Eye (tissue), 1 donor: ENCODE measurements at regions not wholly inside any gene's neighbourhood (a gene's known extent, or its start where the extent isn't known, plus 50 kb on each side); places are given as distances from the start of the nearest gene placed in this dataset.

Experiments
- DNase-seq: peaks from one replicate; pipeline ENCODE4 v3.0.0-alpha.2; 2015

DNA sequence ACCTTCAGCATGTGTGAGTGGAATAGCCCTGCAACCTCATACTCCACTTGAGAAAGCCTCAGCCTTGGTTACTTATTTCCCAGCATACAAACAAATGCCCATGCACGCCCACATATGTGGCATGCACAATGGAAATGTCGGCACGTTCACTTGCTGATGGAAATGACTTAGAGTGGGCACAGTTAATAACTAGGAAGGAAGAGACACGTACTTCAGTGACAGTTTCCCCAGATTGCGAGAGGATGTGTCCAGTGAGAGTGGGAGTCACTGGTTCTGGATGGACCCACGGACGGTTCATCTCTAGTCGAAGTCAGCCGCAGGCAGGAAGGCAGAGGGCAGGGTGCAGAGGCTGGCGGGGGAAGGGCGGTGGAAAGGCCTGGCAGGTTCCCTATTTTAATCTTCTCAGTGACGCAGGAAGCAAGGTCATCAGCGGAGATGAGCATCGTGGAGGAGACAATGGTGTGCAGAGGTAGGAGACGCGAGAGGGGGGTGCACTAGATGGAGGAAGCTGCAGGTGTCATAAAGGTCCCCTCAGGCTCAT, 350.7 kb upstream of the MYT1L start:
- no peak for DNase-seq

DNA sequence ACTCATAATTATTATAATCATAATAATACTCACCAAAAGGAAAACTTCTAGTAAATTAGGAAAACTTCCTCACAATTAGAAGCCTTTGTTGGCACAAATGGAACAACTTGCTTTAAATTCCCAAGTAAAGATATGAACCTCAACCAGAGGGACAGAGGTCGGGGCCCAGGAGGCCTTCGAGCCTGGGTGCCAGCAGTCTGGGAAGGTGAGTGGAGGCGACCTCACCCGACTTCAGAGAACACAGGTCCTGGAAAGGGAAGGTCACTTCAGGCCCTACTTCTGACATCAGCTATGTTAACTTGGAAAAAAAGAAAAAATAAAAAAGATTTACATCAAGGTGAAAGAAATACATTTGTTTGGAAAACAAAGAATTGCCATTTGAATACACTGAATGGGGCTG, 350.0 kb upstream of the MYT1L start:
- no peak for DNase-seq

DNA sequence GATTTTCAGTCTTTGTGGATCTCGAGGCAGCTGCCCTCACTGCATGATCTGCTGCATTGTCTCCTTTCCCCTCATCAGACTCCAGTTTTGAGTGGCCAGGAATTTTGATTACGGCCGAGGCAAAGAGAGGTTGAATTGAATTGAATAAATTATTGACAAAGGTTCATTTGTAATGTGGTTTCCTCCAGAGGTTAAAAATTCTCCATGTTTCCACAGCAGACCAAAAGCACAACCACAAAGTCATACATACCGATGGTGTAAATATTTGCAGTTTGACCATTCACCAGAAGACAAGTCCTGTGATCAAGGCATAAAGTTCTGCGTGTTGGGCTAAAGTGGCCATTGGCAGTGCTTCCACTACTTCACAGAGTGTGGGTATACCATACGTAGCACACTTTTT, 343.8 kb upstream of the MYT1L start:
- DNase-seq = no peak

DNA sequence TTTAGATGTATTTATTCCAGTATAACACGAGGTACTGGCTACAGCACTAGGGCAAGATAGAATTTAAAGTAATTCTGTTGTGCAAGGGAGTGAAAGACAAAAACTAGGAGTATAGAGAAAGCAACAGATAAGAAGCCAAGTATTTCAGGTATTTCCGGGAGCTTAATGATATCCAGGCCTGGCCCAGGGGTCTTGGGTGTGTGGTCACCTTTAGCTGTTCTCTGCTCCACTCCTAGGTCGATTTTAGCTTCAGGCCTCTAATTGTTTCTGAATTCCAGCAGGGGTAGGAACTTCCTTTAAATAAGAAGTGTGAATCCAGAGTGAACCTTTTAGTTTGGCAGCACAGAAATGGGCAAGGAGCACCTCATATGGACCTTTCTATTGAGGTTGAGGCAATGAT, 342.3 kb upstream of the MYT1L start:
- no peak for DNase-seq

DNA sequence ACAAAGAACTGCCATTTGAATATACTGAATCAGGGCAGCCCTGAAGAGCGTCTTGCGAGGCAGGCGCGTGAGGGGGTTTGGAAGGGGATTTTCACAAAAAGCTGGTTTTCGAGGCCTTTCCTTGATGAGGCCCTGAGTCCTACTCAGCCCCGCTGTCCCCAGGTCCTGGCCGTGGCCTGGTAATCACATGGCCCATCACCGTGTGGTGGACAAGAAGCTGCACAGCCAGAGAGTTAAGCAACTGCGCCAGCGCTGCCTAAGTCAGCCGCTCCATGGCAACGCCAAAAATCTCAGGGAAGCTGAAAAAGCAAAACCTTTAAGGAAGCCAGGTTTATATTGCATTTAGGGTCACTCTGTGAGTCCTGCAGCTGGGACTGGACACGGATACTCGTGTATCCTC, 341.2 kb upstream of the MYT1L start:
- no peak for DNase-seq

DNA sequence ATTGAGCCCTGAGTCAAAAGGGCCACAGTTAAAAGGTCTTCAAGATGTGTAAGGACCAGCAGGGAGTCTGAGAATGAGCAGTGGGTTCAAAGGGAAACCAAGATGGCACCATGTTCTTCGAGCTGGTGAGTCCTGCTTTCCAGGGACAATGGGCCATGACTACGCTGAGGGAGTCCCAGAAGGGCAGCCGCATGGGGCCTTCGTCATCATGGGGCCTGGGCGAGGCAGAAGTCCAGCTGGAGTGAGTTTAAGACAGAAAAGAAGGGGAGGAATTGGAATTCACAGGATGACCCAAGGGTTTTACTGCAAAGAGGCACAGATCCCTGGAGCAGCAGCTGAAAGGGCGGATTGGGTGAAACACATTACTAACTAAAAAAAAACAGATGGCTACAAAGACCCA, 340.8 kb upstream of the MYT1L start:
- no peak for DNase-seq

DNA sequence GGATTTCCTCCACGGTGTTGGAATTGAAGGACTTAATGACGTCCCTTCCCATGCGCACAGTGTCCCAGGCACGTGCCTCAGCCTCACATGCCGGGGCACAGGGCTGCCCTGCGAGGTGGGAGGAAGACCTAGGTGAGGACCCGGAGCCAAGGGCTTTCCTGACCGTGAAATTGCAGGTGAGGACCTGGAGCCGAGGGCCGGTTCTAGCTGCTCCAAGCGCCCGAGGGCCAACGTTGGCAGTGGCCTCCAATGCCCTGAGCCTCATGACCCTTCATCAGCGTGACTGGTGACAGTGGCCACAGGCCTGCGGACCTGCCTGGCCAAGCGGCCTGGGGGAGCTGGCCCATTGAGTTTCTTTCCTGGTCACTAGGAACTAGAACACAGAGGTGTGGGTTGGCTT, 338.2 kb upstream of the MYT1L start:
- no peak for DNase-seq

DNA sequence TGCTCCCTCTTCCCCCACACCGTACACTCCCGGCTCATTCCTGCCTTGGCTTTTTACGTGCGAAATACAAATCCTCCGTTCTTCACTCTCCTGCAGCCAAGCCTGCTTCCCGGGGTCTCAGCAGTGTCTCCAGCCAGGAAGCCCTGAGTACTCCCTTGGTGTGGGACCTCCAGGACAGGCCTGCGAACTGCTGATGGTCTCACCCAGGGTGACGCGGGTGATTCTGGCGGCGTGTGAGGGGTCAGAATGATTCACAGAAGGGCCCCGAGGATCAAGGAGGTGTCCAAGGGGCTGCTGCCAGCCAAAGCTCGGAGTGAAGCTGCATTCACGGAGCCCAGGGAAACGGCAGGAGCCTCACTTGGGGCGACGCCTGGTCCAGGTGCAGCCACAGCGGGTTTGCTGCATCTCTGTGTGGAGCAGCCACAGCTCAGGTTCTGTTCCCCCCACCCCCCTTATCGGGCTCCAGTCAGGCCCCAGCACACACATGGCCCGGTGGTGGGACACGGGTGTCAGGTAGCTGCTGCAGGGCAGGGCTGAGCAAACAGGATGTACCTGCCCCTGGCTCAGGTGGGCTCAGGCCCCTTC, 337.7 kb upstream of the MYT1L start:
- DNase-seq = no peak

DNA sequence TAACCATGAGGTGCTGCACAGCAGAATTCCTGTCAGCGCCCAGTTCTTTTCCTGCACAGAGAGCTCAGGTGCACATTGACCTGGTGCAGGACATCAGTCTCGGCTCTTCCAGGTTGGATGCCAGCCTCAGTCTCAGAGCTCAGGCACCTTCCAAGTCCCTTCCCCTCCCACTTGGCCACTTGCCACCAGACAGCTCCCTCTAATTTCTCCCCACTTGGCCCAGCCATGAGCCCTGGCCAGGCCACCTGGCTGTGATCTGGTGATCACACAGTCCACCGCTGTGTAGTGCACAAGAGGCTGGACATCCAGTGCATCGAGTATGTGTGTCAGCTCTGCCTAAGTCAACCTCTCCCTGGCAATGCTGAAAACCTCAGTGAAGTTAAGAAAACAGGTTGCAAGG, 336.6 kb upstream of the MYT1L start:
- DNase-seq = no peak

DNA sequence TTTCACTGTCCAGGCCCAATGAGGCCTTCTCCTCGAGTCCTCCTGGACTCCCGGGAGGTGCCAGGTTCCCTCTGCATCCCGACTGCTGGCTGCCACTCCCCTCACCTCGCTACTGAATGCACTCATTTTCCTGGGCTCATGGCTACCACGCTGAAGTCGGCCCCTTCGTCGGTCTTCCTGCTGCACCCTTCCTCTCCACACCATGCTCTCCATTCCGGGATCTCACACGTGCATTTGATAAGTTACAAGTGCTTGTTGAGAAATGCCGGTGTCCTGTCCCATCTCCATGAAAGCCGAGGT, 334.7 kb upstream of the MYT1L start:
- DNase-seq = no peak

DNA sequence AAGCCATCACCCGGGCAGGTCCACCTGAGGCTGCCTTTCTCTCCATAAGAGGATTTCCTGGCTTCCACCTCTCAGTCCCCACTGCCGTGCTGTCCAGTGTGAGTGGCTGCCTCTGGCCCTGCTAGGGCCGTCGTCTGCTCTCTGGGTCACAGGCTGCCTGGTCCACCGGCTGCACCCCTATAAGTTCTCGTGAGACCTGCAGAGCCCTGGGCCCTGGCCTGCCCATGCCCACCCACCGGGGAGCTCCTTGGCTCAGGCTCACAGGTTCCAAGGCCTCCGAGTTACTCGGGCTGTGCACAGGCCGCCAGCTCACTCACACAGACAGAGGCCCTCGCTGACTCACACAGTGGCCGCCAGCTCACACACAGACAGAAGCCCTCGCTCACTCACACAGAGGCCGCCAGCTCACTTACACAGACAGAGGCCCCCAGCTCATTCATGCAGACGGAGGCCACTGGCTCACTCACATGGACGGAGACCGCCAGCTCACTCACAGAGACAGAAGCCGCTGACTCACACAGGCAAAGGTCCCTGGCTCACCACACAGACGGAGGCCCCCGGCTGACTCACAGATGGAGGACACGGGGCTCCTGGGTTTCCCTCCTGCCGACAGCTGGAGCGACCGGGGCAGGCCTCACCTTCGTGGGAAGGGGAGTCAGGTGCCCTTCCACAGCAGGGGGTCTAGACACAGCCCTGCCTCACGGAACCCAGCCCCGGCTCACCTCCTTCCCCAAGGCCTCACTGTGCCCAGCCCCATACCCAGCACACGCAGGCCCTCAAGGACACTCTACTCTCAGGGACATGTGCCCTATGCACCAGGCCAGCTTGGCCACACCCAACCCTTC, 334.1 kb upstream of the MYT1L start:
- peak; percentile 80 for DNase-seq

DNA sequence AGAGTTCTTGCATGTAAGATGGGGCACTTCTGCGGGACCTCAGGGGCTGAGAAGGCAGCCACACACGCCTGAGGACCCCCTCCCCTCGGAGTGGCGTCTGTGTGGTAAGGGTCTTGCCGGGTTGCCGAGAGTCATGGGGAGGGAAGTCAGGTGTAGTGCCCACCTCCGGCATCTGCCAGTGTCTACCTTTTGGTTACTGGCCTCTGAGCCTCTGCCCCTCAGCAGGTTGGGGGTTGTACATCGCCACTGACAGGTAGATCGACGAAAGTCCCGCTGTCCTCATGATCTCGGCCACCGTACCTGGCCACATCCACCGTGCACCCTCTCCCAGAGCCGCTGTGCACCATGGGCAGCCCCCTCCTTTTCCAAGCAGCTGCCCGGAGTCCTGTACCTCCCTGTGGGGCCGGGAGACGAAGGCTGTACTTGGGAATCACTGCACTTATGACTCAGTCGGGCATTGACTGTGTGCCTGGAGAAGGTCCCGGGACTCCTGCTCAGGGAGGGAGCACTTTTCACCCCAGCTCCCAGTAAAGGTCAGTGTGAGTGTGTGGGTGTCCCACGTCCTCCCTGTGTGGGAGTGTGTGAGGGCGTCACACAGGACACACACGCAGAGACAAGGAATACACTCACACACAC, 332.4 kb upstream of the MYT1L start:
- DNase-seq = no peak

DNA sequence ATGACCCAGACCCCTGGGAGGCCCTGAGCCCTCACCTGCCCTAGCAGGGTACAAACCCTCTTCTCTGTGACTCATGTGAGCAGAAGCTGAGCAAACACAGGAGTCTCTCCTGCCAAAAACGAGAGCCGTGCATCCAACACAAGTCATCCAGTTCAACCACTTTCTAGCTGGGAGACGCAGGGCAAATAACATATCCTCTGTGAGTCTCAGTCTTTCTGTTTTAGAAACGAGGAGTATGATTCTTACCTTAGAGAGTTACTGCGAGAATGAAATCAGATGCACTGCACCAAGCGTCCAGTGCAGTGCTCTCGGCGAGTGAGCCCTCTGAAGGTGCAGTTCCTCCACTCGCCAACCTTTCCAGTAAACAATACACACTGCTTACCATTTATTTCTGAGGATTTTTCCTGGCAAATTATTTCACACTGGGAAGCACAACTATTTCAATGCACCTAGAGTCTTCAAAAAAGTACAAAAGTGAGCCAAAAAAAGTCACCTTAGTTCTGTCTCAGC, 331.8 kb upstream of the MYT1L start:
- DNase-seq = no peak

DNA sequence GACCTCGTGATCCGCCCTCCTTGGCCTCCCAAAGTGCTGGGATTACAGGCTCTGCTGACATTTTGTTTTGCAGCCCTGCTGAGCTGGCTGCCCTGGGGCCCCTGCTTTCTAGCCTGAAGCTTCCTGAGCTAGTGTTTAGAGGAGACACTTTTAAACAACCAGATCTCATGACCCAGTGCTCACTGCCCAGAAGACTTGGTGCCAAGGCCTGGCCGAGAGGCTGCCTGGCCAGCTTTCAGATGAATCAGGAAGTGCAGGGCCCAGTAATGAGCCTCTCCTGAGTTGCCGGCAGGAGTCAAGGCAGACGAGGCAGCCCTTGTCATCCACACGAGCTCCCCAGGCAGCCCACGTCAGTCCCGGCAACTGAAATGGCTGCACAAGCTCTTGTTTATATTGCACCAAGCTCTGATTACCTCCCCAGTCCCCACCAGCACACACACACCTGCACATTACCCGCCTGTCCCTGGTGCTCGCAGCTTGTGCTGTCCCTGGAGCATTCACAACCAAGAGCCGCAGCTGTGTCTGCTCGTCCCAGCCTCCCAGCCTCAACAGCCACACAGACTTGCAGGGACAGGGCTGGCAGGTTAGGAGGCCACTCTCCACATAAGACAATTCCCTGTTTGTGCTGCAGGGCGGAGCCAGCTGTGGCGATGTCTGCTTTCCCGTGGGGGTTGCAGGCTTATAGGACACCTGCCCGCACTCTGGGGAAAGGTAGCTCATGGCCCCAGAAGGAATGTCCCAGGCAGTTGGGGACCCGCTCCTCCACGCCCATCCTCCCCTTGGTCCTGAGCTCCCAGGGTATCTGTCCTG, 331.2 kb upstream of the MYT1L start:
- no peak for DNase-seq

DNA sequence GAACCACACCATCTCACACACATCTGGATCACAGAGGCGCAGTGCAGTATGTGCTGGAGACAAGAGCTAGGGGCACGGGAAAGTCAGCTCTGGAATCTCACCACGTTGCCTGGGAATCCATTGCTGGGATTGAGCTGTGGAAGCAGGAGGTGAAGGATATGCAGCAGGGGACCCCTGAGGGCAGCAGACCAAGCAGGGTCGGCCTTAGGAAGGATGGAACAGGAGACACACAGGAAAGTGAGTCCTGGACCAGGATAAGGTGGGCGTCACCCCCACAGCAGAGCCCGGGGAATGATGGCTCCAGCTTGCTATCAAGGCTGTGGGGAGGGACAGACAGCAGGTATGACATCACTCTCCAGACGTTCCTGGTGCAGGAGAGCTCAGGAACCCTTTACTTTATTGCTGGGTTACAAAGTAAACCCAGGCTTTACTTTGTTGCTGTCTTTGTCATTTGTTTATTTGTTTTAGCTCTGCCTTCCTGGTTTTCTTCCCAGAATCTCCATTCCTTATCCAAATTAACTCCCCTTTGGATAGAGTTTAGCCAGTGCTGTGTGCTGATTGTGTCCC, 329.8 kb upstream of the MYT1L start:
- no peak for DNase-seq

DNA sequence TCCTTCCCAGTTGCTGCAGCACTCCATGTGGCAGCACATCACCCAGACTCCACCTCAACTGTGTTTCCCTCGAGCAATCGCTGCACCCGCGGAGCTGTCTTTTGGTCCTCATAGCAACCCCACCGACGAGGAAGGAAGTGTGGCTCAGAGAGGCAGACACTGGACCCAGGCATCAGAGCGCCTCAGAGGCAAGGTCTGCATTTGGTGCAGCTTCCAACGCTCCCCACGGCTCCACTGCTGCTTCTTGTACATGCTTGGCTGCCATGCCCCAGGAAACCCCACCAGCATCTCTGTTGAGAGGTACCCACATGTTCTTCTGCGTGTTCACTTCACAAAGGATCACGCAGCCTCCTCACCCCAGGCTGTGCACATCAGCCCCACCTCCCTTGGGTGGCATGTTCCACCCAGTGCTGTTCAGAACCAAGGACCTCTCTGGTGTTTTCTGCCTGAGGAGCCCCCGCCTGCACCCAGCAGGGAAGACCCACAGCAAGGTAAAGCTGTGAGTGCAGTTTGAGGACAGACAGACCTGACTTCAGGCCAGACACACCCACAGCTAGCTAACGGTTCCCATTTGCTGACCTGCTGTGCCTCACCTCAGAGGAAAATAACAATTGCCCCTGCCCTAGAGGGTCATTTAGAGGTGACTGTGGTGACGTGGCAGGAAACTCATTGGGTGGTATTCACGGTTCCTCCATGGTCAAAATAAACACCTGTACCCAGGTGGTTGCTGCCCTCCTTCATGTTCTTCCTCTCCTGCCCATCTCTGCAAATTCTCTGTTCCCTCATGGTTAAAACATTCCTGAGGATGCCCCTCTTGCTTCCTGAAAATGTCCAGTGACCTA, 326.3 kb upstream of the MYT1L start:
- DNase-seq = no peak

DNA sequence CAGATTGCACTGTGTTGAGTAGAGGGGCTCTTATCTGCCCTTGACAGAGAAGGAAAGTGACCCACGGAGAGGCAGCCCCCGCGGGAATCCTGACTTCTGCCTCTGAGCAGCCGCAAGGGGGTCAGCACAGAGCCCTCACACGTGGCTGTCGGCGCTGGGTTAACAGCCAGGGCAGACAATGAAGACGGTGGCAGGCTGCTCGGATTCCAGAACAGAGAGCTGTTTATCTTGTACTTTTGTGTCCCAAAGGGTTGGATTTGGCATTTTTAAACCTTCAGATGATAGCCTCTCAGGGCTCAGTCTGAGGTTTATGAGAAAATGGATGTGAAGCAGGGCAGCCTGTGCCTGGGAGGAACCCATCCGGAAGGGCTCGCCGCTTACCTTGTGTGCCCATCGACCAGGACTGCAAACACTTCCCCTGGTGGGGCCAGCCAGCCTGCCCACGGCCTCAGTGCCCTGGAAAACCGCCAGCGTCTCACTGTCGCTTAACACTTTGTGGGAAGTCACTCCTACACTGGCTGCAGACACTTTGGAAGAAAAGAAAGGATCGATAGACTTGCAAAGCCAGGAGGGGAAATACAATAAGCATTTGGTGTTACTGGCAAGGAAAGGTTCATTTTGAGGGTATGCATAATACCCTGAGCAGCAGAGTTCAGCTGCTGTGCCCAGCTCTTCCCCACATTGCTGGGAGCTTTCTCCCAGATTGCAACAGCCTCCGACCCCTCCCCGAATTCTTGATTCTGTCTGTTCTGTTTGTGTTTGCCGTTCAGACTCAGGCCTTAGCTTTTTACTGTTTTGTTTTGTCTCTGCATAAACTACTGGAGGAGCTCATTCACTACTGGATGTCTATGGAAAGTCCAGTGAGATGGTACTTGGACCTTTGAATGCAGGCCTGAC, 325.3 kb upstream of the MYT1L start:
- DNase-seq = peak; percentile 67

DNA sequence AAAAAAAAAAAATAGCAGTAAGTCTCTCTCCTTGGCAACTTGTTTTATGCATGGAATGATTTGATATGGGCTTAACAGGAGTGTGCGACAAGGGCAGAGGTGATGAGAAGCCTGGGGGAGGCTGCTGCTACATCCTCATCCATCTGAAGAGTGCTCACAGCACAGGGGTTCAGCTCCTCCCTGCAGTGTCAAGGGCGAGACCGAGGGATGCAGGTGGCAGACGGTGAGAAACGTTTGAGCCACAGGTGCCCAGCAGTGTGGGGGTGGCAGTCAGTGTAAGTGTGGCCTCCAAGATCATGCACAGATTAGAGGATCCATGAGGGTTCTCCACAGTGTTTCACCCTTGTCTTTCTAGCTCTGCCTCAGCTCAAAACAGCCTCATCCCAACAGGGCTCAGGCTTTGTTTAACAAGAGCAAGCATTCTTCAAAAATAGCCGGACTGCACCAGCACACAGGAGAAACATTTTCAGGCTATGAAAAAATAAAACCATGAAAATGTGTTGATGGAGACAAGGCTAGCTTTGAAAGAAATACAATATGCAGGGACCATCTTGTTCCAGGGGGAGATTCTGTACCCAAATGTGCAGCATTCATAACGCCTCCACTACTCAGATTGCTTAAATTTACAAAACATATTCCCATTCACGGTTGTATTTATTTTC, 324.5 kb upstream of the MYT1L start:
- DNase-seq = no peak

DNA sequence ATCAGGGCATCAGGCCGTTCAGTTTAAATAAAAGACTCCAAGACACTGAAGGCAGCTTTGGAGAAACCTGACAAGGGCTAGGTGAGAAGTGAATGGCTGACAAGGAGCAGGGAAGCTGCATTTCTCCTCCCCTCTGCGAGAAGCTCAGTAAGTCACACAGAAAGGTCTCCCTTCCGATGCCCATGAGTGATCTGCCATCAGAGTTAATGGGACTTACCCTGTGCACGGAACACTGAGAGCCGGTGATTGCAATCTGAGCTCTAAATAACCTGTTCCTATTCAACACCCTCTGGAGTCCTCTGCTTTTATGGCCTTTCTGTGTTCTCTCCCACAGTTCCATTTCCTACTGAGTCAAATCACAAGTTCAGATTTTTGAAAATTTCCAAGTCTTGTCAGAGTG, 322.2 kb upstream of the MYT1L start:
- DNase-seq = no peak
